HG02970 (cell line): ENCODE measurements at regions not wholly inside any gene's neighbourhood (a gene's known extent, or its start where the extent isn't known, plus 50 kb on each side); places are given as distances from the start of the nearest gene placed in this dataset.
"Not testable (repeated sequence)": the region's sequence is repeated elsewhere in the genome, so short reads cannot be mapped to it uniquely, and the experiment has no call there.

Source experiments
- ATAC-seq: cut with Tn5 transposase; IDR thresholded peaks from one replicate; pipeline ENCODE4 v1.9.1; 2021; ENCODE audit warnings: mild to moderate bottlenecking, moderate library complexity, moderate number of reproducible peaks; ENCODE audit not compliant: unreplicated experiment, low FRiP score

- ATAC-seq = no peak
These were observed 344.1 kb downstream of the TMEM38B start for GRCh38 chr9:106038266-106039001.

- ATAC-seq = no peak
These were observed 345.0 kb downstream of the TMEM38B start for GRCh38 chr9:106039151-106039935.

- not testable (repeated sequence) for ATAC-seq
These were observed 347.6 kb downstream of the TMEM38B start for GRCh38 chr9:106041920-106042319.

GRCh38 chr9:106051545-106051944 lies 357.2 kb downstream of the TMEM38B start:
- ATAC-seq = no peak

GRCh38 chr9:106052166-106052565 lies 357.8 kb downstream of the TMEM38B start:
- ATAC-seq = no peak

- ATAC-seq = no peak
These were observed 358.4 kb downstream of the TMEM38B start for GRCh38 chr9:106052735-106053134.

GRCh38 chr9:106056328-106056727 lies 362.0 kb downstream of the TMEM38B start:
- ATAC-seq = no peak

GRCh38 chr9:106058460-106058859 lies 364.1 kb downstream of the TMEM38B start:
- ATAC-seq = no peak

- no peak for ATAC-seq
These were observed 365.5 kb downstream of the TMEM38B start for GRCh38 chr9:106059886-106060285.

- ATAC-seq = no peak
These were observed 366.5 kb downstream of the TMEM38B start for GRCh38 chr9:106060885-106061284.

GRCh38 chr9:106062250-106062649 lies 367.9 kb downstream of the TMEM38B start:
- ATAC-seq = no peak

- no peak for ATAC-seq
These were observed 370.8 kb downstream of the TMEM38B start for GRCh38 chr9:106065136-106065535.

GRCh38 chr9:106065579-106066214 lies 371.4 kb downstream of the TMEM38B start:
- ATAC-seq = no peak

GRCh38 chr9:106066940-106067524 lies 372.7 kb downstream of the TMEM38B start:
- ATAC-seq = no peak

GRCh38 chr9:106069241-106069640 lies 374.9 kb downstream of the TMEM38B start:
- no peak for ATAC-seq

- no peak for ATAC-seq
These were observed 378.1 kb downstream of the TMEM38B start for GRCh38 chr9:106072421-106072820.

- ATAC-seq = no peak
These were observed 379.7 kb downstream of the TMEM38B start for GRCh38 chr9:106074006-106074405.

- no peak for ATAC-seq
These were observed 381.1 kb downstream of the TMEM38B start for GRCh38 chr9:106075236-106075959.

GRCh38 chr9:106075960-106076327 lies 381.6 kb downstream of the TMEM38B start:
- ATAC-seq = no peak

GRCh38 chr9:106076711-106077110 lies 382.4 kb downstream of the TMEM38B start:
- ATAC-seq = no peak
